ENCODE measurements at regions not wholly inside any gene's neighbourhood (a gene's known extent, or its start where the extent isn't known, plus 50 kb on each side); places are given as distances from the start of the nearest gene placed in this dataset.

DNA sequence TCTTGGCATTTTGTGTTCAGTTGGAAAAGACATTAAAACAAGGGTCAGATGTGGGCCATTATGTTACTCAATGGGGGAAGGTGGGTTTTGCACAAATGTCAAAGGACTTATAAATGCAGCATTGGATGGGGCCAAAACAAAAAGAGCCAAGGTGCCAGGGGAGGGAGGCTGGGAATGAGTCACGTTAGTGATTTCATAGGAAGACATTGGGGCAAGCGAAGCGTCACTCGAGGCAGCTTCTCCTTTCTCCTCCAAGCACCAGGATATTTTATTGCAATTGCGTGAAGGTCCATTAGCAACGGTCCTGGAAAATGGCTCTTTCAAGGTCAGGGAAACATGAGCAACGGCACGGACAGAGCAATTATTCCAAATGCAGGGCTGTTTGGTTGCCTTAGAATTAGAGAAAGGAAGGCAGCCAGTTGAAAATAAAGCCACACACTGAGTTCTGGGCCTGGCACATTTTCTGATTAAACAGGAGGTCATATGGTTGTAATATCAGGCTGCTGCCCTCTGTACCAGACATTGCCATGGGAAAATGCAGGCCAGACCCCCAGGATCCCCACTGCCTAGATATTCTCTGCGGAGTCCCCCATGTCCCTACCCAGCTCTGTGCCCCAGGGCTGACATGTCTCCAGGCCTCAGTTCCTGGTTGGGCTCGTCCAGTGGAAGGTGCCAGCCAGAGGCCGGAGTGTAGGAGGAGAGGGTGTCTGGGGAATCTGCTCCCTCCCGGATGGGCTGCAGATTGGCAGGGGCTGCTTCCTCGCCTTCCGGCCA is 63.3 kb upstream of the NANOS1 start:
- ChIA-PET CTCF (no interaction called here), POLR2A (interaction anchor here (0.7 kb wide), 1 partner anchor 53 kb away, joined by 3 read pairs; no protein-coding TSS in a partner anchor), RAD21 (ENCODE audit: low non-redundant PET in 1 of 2, low total read pairs in 2 of 2, uncharacterized antibody in 2 of 2, unreplicated experiment in 2 of 2) (no interaction called here)
- no TSS peak for BruUV-seq (replicated peaks)
- Histone ChIP-seq H3K79me2 (ENCODE audit: insufficient read depth, low read length) (no peaks in the 10 kb centered on the region), H2AFZ (ENCODE audit: low read depth, low read length, poor library complexity, severe bottlenecking) (no peak overlapping the region), H3K9me2 (ENCODE audit: insufficient read depth) (no peaks in the 10 kb centered on the region), H3K4me3 (replicated peaks in 1 of 2; ENCODE audit: low read depth in 1 of 2, low read length in 2 of 2) (no peak overlapping the region), H3K36me3 (ENCODE audit: control insufficient read depth in 1 of 2, insufficient read depth in 2 of 2, low read length in 2 of 2) (no peaks in the 10 kb centered on the region), H3K27ac (ENCODE audit: low read depth, low read length) (no peak overlapping the region), H3K27me3 (ENCODE audit: insufficient read depth, low read length) (no peaks in the 10 kb centered on the region), H3K4me2 (ENCODE audit: low read length) (no peak overlapping the region), H4K20me1 (ENCODE audit: insufficient read depth) (no peaks in the 10 kb centered on the region), H3K9me3 (ENCODE audit: control insufficient read depth in 1 of 2, insufficient read depth in 1 of 2, low read depth in 1 of 2, low read length in 2 of 2) (no peaks in the 10 kb centered on the region), H3K9ac (ENCODE audit: low read length) (no peak overlapping the region), H3K4me1 (ENCODE audit: control insufficient read depth in 1 of 2, insufficient read depth in 2 of 2, low read length in 2 of 2) (peaks cover 0 to 28% of the 10 kb centered on the region in 2 experiments; a peak in 2 of 4 replicates)
- intact Hi-C loops (cut with micrococcal nuclease): no loop called here
- TF ChIP-seq CEBPB (IDR thresholded peaks at IDR 0.05; ENCODE audit: low read depth): no peak
- TF ChIP-seq, protein P1, sequence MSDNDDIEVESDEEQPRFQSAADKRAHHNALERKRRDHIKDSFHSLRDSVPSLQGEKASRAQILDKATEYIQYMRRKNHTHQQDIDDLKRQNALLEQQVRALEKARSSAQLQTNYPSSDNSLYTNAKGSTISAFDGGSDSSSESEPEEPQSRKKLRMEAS (IDR thresholded peaks at IDR 0.05): no peak
- TF ChIP-seq TCF7L2 (IDR thresholded peaks at IDR 0.05; ENCODE audit: borderline replicate concordance, extremely low read depth, insufficient read depth, insufficient read length): no peak
- TF ChIP-seq EZH2 (IDR thresholded peaks at IDR 0.05): no peak
- no peak for TF ChIP-seq CBX3 (IDR thresholded peaks at IDR 0.05; ENCODE audit: low read depth)
- no peak for TF ChIP-seq ELF1 (IDR thresholded peaks at IDR 0.05; ENCODE audit: borderline replicate concordance, low read depth)
- no peak for TF ChIP-seq ZFX (IDR thresholded peaks at IDR 0.05)
- no peak for TF ChIP-seq ZNF274 (IDR thresholded peaks at IDR 0.05; ENCODE audit: low read depth, low read length)
- TF ChIP-seq POLR2A (IDR thresholded peaks at IDR 0.05; ENCODE audit: borderline replicate concordance, extremely low read depth, insufficient read depth, insufficient read length): no peak
- no peak for TF ChIP-seq EZH2phosphoT487 (IDR thresholded peaks at IDR 0.05; ENCODE audit: borderline replicate concordance)
- no peak for TF ChIP-seq REST (IDR thresholded peaks at IDR 0.05; ENCODE audit: low read depth)
- TF ChIP-seq, protein P2, sequence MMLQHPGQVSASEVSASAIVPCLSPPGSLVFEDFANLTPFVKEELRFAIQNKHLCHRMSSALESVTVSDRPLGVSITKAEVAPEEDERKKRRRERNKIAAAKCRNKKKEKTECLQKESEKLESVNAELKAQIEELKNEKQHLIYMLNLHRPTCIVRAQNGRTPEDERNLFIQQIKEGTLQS (IDR thresholded peaks at IDR 0.05): no peak
- no peak for TF ChIP-seq SIN3A (IDR thresholded peaks at IDR 0.05; ENCODE audit: low read depth)
- TF ChIP-seq JUND (IDR thresholded peaks at IDR 0.05): no peak
- no peak for TF ChIP-seq YY1 (IDR thresholded peaks at IDR 0.05; ENCODE audit: extremely low read depth, insufficient replicate concordance, low read depth, low read length)
- TF ChIP-seq CTCF (IDR thresholded peaks at IDR 0.05 in 2 of 3, conservative IDR thresholded peaks at IDR 0.05 in 1 of 3; ENCODE audit: borderline replicate concordance in 1 of 3, insufficient read depth in 1 of 3, low read depth in 2 of 3, low read length in 2 of 3): no peak
- no peak for TF ChIP-seq EGR1 (IDR thresholded peaks at IDR 0.05; ENCODE audit: low read depth)
- TF ChIP-seq FOSL1 (IDR thresholded peaks at IDR 0.05; ENCODE audit: low read depth): no peak
- TF ChIP-seq POLR2AphosphoS5 (IDR thresholded peaks at IDR 0.05; ENCODE audit: low read depth, low read length): no peak
- TF ChIP-seq, protein P3, sequence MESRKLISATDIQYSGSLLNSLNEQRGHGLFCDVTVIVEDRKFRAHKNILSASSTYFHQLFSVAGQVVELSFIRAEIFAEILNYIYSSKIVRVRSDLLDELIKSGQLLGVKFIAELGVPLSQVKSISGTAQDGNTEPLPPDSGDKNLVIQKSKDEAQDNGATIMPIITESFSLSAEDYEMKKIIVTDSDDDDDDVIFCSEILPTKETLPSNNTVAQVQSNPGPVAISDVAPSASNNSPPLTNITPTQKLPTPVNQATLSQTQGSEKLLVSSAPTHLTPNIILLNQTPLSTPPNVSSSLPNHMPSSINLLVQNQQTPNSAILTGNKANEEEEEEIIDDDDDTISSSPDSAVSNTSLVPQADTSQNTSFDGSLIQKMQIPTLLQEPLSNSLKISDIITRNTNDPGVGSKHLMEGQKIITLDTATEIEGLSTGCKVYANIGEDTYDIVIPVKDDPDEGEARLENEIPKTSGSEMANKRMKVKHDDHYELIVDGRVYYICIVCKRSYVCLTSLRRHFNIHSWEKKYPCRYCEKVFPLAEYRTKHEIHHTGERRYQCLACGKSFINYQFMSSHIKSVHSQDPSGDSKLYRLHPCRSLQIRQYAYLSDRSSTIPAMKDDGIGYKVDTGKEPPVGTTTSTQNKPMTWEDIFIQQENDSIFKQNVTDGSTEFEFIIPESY (IDR thresholded peaks at IDR 0.05; ENCODE audit: extremely low read depth, insufficient replicate concordance, low read length): no peak
- ATAC-seq (no peak), DNase-seq (ENCODE audit: low read depth, low spot score) (no peak)

Measured in HCT116 (cell line).